GM23248 (cell line): ENCODE measurements at regions not wholly inside any gene's neighbourhood (a gene's known extent, or its start where the extent isn't known, plus 50 kb on each side); places are given as distances from the start of the nearest gene placed in this dataset.

Source experiments
- DNase-seq: peaks from one replicate; pipeline ENCODE4 v3.0.0-alpha.2; 2015
- H2AFZ ChIP-seq: fragments of 200-600 bp; sonication (generic); 2 replicates; pipeline ENCODE4 v1.6.1; 2016; ENCODE audit warnings: antibody characterized with exemption
- H3F3A ChIP-seq: fragments of 200-600 bp; sonication (generic); 2 replicates; pipeline ENCODE4 v1.6.1; 2016; ENCODE audit warnings: mild to moderate bottlenecking, antibody characterized with exemption, mixed run types; ENCODE audit not compliant: insufficient read depth
- H3K27ac ChIP-seq: fragments of 200-600 bp; sonication (generic); 2 replicates; pipeline ENCODE4 v1.5.1; 2016; ENCODE audit warnings: mild to moderate bottlenecking
- H3K27me3 ChIP-seq: fragments of 200-600 bp; sonication (generic); replicated peaks from 2 replicates; pipeline ENCODE4 v1.6.1; 2016; ENCODE audit warnings: mild to moderate bottlenecking; ENCODE audit not compliant: insufficient read depth
- H3K36me3 ChIP-seq: fragments of 200-600 bp; sonication (generic); 2 replicates; pipeline ENCODE4 v1.6.1; 2016; ENCODE audit warnings: low read depth, mild to moderate bottlenecking
- H3K4me1 ChIP-seq: fragments of 200-600 bp; sonication (generic); 2 replicates; pipeline ENCODE4 v1.6.1; 2016; ENCODE audit warnings: mild to moderate bottlenecking; ENCODE audit not compliant: insufficient read depth
- H3K4me2 ChIP-seq: fragments of 200-600 bp; sonication (generic); one replicate; pipeline ENCODE4 v1.6.1; 2016; ENCODE audit warnings: mild to moderate bottlenecking; ENCODE audit not compliant: unreplicated experiment
- H3K4me3 ChIP-seq: fragments of 200-600 bp; sonication (generic); 2 replicates; pipeline ENCODE4 v1.5.1; 2016; ENCODE audit warnings: mild to moderate bottlenecking
- H3K79me2 ChIP-seq: fragments of 200-600 bp; sonication (generic); 2 replicates; pipeline ENCODE4 v1.6.1; 2016; ENCODE audit warnings: mild to moderate bottlenecking; ENCODE audit not compliant: insufficient read depth
- H3K9ac ChIP-seq: fragments of 200-600 bp; sonication (generic); 2 replicates; pipeline ENCODE4 v1.6.1; 2016; ENCODE audit warnings: mild to moderate bottlenecking
- H3K9me2 ChIP-seq: fragments of 200-600 bp; sonication (generic); 2 replicates; pipeline ENCODE4 v1.6.1; 2016; ENCODE audit warnings: mixed run types, mild to moderate bottlenecking, moderate library complexity; ENCODE audit not compliant: insufficient read depth
- H3K9me3 ChIP-seq: fragments of 200-600 bp; sonication (generic); one replicate; pipeline ENCODE4 v1.6.1; 2017; ENCODE audit warnings: low read depth
- H4K20me1 ChIP-seq: fragments of 200-600 bp; sonication (generic); 2 replicates; pipeline ENCODE4 v1.6.0; 2016; ENCODE audit not compliant: insufficient read depth
- EZH2 ChIP-seq: fragments of 200-600 bp; sonication (generic); IDR thresholded peaks from 2 replicates; pipeline ENCODE4 v1.6.1; 2018; ENCODE audit warnings: antibody characterized with exemption, mild to moderate bottlenecking; ENCODE audit not compliant: insufficient read depth, poor library complexity, severe bottlenecking
- EZH2phosphoT487 ChIP-seq: fragments of 200-600 bp; sonication (generic); IDR thresholded peaks from 2 replicates; pipeline ENCODE4 v1.6.1; 2018; ENCODE audit warnings: antibody characterized with exemption, moderate library complexity, mild to moderate bottlenecking, low read depth; ENCODE audit not compliant: insufficient read depth
- WGBS, 2 experiments: methylation state at CpG; one replicate each; pipeline ENCODE4 v1.1.6; 2015 to 2017; ENCODE audit warnings: low lambda C conversion rate in 2 of 2, low coverage in 1 of 2; ENCODE audit errors: missing lambda C conversion rate in 2 of 2; 5-methylcytosine and 5-hydroxymethylcytosine counted together
- in situ Hi-C: fragments of 300-500 bp; cut with MboI; formaldehyde crosslinking; loops from 2 replicates; pipeline ENCODE4 v1.15.0; 2020

- Histone ChIP-seq H4K20me1 (no peaks in the 10 kb centered on the region), H3K36me3 (no peaks in the 10 kb centered on the region), H3K27ac (no peak overlapping the region), H3K27me3 (no peaks in the 10 kb centered on the region; the same call in 1 of the 2 replicates), H2AFZ (peak overlapping the region; percentile 86), H3F3A (no peaks in the 10 kb centered on the region), H3K9me3 (no peaks in the 10 kb centered on the region), H3K79me2 (no peaks in the 10 kb centered on the region), H3K4me2 (no peak overlapping the region), H3K4me3 (no peak overlapping the region), H3K9me2 (no peaks in the 10 kb centered on the region), H3K4me1 (0 out of 2 replicates have a peak, but pooled peaks cover 7% of the 10 kb centered on the region), H3K9ac (no peak overlapping the region)
- 33 to 37% methylated on average over 5 of the region's 5 CpGs for WGBS, 2 experiments
- DNase-seq, result peak; percentile 70
- in situ Hi-C loops, result loop anchor here (10.0 kb wide), 2 partner anchors 125 to 265 kb away; no protein-coding TSS in a partner anchor
- TF ChIP-seq EZH2, result no peak
- TF ChIP-seq EZH2phosphoT487, result no peak
Observed at GRCh38 chr5:36739751-36740221, 133.4 kb downstream of the SLC1A3 start.

GRCh38 chr5:36740259-36740898 is 134.0 kb downstream of the SLC1A3 start:
- Histone ChIP-seq H3K9me2 (no peaks in the 10 kb centered on the region), H3K27ac (no peak overlapping the region), H3K4me2 (no peak overlapping the region), H2AFZ (peak overlapping the region; percentile 86), H4K20me1 (no peaks in the 10 kb centered on the region), H3K27me3 (peaks cover 3% of the 10 kb centered on the region; the same call in 1 of the 2 replicates), H3K9me3 (no peaks in the 10 kb centered on the region), H3K36me3 (no peaks in the 10 kb centered on the region), H3K4me1 (0 out of 2 replicates have a peak, but pooled peaks cover 7% of the 10 kb centered on the region), H3K9ac (no peak overlapping the region), H3F3A (no peaks in the 10 kb centered on the region), H3K79me2 (no peaks in the 10 kb centered on the region), H3K4me3 (no peak overlapping the region)
- TF ChIP-seq EZH2 (no peak), EZH2phosphoT487 (no peak)
- in situ Hi-C loops, result loop anchor here (10.0 kb wide), 1 partner anchor 124 kb away; no protein-coding TSS in a partner anchor
- DNase-seq, result no peak
- WGBS, 2 experiments, result 70 to 75% methylated on average over 8 of the region's 8 CpGs

- Histone ChIP-seq H3K9me3 (no peaks in the 10 kb centered on the region), H3K9me2 (no peaks in the 10 kb centered on the region), H3K4me3 (no peak overlapping the region), H3K27me3 (peaks cover 10% of the 10 kb centered on the region; the same call in 1 of the 2 replicates), H3K27ac (no peak overlapping the region), H3K79me2 (no peaks in the 10 kb centered on the region), H4K20me1 (no peaks in the 10 kb centered on the region), H2AFZ (no peak overlapping the region), H3K4me2 (no peak overlapping the region), H3K9ac (no peak overlapping the region), H3F3A (no peaks in the 10 kb centered on the region), H3K4me1 (0 out of 2 replicates have a peak, but pooled peaks cover 7% of the 10 kb centered on the region), H3K36me3 (no peaks in the 10 kb centered on the region)
- no peak for DNase-seq
- 81 to 87% methylated on average over 7 of the region's 7 CpGs for WGBS, 2 experiments
- TF ChIP-seq EZH2, result no peak
- TF ChIP-seq EZH2phosphoT487, result no peak
- in situ Hi-C loops, result loop anchor here (10.0 kb wide), 1 partner anchor 124 kb away; no protein-coding TSS in a partner anchor
Observed at GRCh38 chr5:36741128-36741527, 134.7 kb downstream of the SLC1A3 start.

DNA sequence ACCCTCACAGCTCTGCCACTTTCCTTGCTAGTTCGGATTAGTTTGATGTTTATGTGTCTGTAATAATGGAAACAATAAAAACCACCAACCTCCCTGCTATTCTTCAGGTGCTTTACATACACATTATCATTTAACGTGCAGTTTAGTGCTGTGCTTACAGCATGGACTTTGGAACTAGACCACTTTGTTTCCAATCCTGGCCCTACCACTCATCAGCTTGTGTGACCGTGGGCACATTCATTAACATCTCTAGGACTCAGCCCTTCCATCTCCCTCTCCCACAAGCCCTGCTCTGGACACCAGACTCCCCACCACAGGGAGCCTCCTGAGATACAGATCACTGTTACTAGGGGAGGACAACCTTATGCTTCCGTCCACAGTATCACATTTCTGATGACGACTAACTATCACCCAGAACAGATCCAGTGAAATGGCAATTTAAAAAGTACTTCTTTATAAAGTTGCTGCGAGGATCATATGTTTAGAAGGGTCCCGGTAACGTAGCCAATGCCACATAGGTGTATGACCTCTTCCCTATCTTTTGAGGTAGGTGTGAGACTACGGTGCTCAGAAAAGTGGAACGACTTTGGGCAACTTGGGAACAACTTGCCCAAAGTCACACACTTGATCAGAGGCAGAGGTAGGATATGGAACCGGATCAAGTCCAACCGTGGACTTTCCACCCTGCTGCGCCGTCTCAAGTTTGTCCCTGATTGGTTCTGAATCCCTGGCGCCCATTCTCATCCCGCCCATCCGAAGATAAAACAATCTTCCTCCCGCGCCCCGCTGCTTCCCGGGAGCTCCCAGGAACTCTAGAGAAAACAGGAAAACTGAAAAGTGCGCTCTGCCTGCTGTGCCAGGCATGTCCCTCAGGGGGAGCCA is 132.4 kb upstream of the NIPBL start:
- H3K4me2 ChIP-seq, result peak overlapping the region; percentile 95
- peak overlapping the region; percentile 91 for H2AFZ ChIP-seq
- H3K27ac ChIP-seq, result no peak overlapping the region
- peaks cover 10% of the 10 kb centered on the region; the same call in 1 of the 2 replicates for H3K27me3 ChIP-seq
- H3K79me2 ChIP-seq, result no peaks in the 10 kb centered on the region
- peak overlapping the region; percentile 87 for H3K4me3 ChIP-seq
- H3K9me2 ChIP-seq, result no peaks in the 10 kb centered on the region
- H3K4me1 ChIP-seq, result 0 out of 2 replicates have a peak, but pooled peaks cover 7% of the 10 kb centered on the region
- no peaks in the 10 kb centered on the region for H3K36me3 ChIP-seq
- no peaks in the 10 kb centered on the region for H3K9me3 ChIP-seq
- peak overlapping the region; percentile 54 for H3K9ac ChIP-seq
- TF ChIP-seq EZH2, result no peak
- TF ChIP-seq EZH2phosphoT487, result no peak
- no peaks in the 10 kb centered on the region for H3F3A ChIP-seq
- H4K20me1 ChIP-seq, result no peaks in the 10 kb centered on the region
- DNase-seq, result peak; percentile 81
- WGBS, 2 experiments, result 7% methylated on average over 22 of the region's 22 CpGs
- in situ Hi-C loops, result loop anchor here (10.0 kb wide), 1 partner anchor 121 kb away; no protein-coding TSS in a partner anchor
